ENCODE measurements at regions not wholly inside any gene's neighbourhood (a gene's known extent, or its start where the extent isn't known, plus 50 kb on each side); places are given as distances from the start of the nearest gene placed in this dataset.

- TF ChIP-seq CTCF (IDR thresholded peaks at IDR 0.05; ENCODE audit: low read depth, low read length, missing control alignments) = no peak
- DNase-seq (ENCODE audit: low read depth) = no peak
- H3K4me3 ChIP-seq (ENCODE audit: low read depth, low read length) = no peak overlapping the region
Observed at GRCh38 chr3:165549665-165550064, 287.6 kb downstream of the BCHE start.

- no peak for TF ChIP-seq CTCF (IDR thresholded peaks at IDR 0.05; ENCODE audit: low read depth, low read length, missing control alignments)
- DNase-seq (ENCODE audit: low read depth) = no peak
- H3K4me3 ChIP-seq (ENCODE audit: low read depth, low read length) = no peak overlapping the region
Observed at GRCh38 chr3:165549037-165549436, 288.2 kb downstream of the BCHE start.

GRCh38 chr3:165545059-165545458, 292.2 kb downstream of the BCHE start:
- TF ChIP-seq CTCF (IDR thresholded peaks at IDR 0.05; ENCODE audit: low read depth, low read length, missing control alignments) = no peak
- no peak for DNase-seq (ENCODE audit: low read depth)
- no peak overlapping the region for H3K4me3 ChIP-seq (ENCODE audit: low read depth, low read length)

- no peak for DNase-seq (ENCODE audit: low read depth)
- TF ChIP-seq CTCF (IDR thresholded peaks at IDR 0.05; ENCODE audit: low read depth, low read length, missing control alignments) = no peak
- no peak overlapping the region for H3K4me3 ChIP-seq (ENCODE audit: low read depth, low read length)
Observed at GRCh38 chr3:165544432-165544831, 292.8 kb downstream of the BCHE start.

- DNase-seq (ENCODE audit: low read depth) = no peak
- TF ChIP-seq CTCF (IDR thresholded peaks at IDR 0.05; ENCODE audit: low read depth, low read length, missing control alignments) = no peak
- H3K4me3 ChIP-seq (ENCODE audit: low read depth, low read length) = no peak overlapping the region
Observed at GRCh38 chr3:165538166-165538565, 299.1 kb downstream of the BCHE start.

- DNase-seq (ENCODE audit: low read depth) = no peak
- TF ChIP-seq CTCF (IDR thresholded peaks at IDR 0.05; ENCODE audit: low read depth, low read length, missing control alignments) = no peak
- H3K4me3 ChIP-seq (ENCODE audit: low read depth, low read length) = no peak overlapping the region
Observed at GRCh38 chr3:165532851-165533250, 304.4 kb downstream of the BCHE start.

- no peak overlapping the region for H3K4me3 ChIP-seq (ENCODE audit: low read depth, low read length)
- no peak for DNase-seq (ENCODE audit: low read depth)
- TF ChIP-seq CTCF (IDR thresholded peaks at IDR 0.05; ENCODE audit: low read depth, low read length, missing control alignments) = no peak
Observed at GRCh38 chr3:165529451-165529850, 307.8 kb downstream of the BCHE start.

Data from GM12864 (cell line).